Ovary (tissue), 3 donors: ENCODE measurements at regions not wholly inside any gene's neighbourhood (a gene's known extent, or its start where the extent isn't known, plus 50 kb on each side); places are given as distances from the start of the nearest gene placed in this dataset.

Experiments used
- EP300 ChIP-seq: sonication (generic); formaldehyde crosslinking; IDR thresholded peaks from one replicate; pipeline ENCODE4 v1.6.1; 2017; ENCODE audit warnings: antibody characterized with exemption
- TF ChIP-seq, protein P1 (sequence below), 3 donors: fragments of 450-650 bp in 2 of 3; fragments of 200-600 bp in 1 of 3; IDR thresholded peaks; one replicate each; pipeline versions ENCODE4 v1.5.1 to v1.8.0; 2016 to 2022; ENCODE audit warnings: antibody characterized with exemption in 3 of 3, mild to moderate bottlenecking in 1 of 3
- donor health status: DM: no; HTN: no; CAD: no.

DNA sequence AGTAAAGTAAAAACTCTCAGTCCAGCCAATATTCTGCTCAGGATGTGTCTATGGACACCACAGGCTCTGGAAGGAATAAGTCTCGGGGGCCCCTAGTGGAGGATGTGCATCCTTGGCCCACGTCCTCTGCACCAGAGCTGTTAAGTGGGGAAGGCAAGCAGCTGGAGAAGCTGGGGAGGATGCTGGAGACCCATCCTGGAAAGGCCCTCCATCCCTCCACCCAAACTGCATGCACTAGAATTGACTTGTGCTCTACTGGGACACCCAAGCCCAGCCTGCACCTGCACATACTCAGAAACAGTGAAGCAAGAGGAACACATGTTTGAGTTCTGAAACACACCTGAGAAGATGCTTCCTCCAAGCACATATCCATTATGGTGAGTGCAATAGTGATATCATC lies 307.8 kb downstream of the TSHZ3 start:
- TF ChIP-seq, protein P1, sequence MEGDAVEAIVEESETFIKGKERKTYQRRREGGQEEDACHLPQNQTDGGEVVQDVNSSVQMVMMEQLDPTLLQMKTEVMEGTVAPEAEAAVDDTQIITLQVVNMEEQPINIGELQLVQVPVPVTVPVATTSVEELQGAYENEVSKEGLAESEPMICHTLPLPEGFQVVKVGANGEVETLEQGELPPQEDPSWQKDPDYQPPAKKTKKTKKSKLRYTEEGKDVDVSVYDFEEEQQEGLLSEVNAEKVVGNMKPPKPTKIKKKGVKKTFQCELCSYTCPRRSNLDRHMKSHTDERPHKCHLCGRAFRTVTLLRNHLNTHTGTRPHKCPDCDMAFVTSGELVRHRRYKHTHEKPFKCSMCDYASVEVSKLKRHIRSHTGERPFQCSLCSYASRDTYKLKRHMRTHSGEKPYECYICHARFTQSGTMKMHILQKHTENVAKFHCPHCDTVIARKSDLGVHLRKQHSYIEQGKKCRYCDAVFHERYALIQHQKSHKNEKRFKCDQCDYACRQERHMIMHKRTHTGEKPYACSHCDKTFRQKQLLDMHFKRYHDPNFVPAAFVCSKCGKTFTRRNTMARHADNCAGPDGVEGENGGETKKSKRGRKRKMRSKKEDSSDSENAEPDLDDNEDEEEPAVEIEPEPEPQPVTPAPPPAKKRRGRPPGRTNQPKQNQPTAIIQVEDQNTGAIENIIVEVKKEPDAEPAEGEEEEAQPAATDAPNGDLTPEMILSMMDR (IDR thresholded peaks at IDR 0.05) = no peak
- TF ChIP-seq EP300 = no peak
